ENCODE measurements at regions not wholly inside any gene's neighbourhood (a gene's known extent, or its start where the extent isn't known, plus 50 kb on each side); places are given as distances from the start of the nearest gene placed in this dataset.

DNA sequence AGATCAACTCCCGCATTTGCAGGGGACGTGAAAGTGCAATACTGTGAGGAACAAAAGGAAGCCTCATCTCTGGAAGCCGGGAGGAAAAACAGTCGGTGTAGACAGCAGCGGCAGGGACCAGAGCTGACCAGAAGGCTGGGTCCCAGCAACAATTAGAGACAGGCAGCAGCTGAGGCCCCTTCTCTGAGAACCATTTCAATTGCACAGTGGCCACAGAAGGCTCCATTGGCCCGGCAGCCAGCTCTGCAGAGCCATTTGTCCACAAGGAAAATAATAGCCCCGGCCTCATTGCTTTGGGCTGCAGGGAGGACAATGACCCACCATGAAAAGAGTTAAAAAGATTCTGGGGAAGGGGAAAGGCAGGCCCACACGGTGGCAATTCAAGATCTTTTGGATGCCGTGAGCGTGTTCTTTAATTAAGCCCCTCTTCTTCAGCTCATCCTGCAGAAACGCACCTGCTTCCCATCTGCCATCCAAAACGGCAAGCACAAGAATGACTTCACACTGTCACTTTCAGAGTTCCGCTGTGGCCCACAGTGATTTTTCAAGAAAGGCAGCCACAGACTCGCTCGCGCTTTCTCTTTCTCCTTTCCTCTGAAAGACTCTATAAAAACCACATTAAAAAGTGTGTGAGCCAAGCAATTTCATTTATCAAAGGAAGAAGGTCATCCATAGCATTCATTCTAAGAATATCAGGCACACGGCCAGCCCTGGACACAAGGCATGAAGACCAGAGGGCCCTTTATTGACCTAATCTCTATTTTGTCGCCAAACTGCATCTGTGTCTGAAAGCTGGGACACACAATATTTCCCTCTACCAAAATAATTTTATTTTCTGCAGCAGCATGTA lies 293.6 kb downstream of the SOX11 start:
- TF ChIP-seq, protein P1, sequence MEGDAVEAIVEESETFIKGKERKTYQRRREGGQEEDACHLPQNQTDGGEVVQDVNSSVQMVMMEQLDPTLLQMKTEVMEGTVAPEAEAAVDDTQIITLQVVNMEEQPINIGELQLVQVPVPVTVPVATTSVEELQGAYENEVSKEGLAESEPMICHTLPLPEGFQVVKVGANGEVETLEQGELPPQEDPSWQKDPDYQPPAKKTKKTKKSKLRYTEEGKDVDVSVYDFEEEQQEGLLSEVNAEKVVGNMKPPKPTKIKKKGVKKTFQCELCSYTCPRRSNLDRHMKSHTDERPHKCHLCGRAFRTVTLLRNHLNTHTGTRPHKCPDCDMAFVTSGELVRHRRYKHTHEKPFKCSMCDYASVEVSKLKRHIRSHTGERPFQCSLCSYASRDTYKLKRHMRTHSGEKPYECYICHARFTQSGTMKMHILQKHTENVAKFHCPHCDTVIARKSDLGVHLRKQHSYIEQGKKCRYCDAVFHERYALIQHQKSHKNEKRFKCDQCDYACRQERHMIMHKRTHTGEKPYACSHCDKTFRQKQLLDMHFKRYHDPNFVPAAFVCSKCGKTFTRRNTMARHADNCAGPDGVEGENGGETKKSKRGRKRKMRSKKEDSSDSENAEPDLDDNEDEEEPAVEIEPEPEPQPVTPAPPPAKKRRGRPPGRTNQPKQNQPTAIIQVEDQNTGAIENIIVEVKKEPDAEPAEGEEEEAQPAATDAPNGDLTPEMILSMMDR (IDR thresholded peaks at IDR 0.05), result no peak
- Histone ChIP-seq H3K27me3 (no peaks in the 10 kb centered on the region), H3K4me3 (no peak overlapping the region), H3K36me3 (no peaks in the 10 kb centered on the region), H3K9me3 (no peaks in the 10 kb centered on the region), H3K4me1 (no peaks in the 10 kb centered on the region), H3K27ac (no peak overlapping the region)
- DNase-seq (ENCODE audit: low spot score), result no peak

DNA sequence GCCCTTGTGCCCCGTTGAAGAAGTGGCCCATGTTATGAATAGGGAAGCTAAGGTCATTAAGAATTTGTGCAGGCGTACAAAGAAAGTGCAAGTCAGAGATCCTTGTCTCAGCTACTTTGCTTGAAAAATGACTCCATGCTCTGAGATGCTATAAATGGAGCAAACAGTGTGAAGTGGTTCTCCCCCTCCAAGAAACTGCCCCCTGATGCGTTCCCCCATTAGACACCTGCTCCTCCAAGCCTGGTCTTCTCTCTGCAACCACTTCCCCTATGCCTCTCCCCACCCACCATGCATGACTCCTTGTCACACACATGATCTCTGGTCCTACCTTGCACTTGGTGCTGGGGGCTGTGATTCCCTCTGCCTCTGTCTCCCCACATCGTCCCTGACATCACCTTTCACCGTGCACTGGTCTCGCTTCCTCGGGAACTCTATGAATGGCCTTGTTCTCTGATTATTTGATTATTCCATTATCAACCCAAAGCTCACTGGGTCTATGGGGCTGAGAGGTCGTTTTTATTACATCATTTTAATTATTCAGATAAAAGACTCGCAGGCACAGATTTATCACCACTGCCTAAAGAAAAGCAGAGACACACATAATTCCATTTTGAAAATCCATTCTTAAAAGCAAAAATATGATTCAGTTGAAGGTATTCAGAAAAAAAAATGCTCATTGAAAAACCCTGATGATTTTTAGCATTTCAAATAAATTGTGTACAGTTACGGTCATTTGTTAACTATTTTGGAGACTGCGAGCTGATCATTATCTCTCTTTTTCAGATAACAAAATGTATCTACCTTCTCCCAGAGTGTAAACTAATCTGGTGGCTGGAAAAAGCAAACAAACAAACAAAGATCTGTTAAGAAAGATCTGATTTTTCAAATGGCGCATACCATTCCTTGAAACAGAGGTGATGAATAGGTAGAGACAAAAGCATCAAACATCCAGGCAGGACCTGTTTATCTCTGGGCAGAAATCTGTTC lies 294.9 kb downstream of the SOX11 start:
- H3K9me3 ChIP-seq, result no peaks in the 10 kb centered on the region
- no peak overlapping the region for H3K4me3 ChIP-seq
- TF ChIP-seq, protein P1 (IDR thresholded peaks at IDR 0.05), result no peak
- H3K4me1 ChIP-seq, result no peaks in the 10 kb centered on the region
- DNase-seq (ENCODE audit: low spot score), result no peak
- H3K27ac ChIP-seq, result no peak overlapping the region
- no peaks in the 10 kb centered on the region for H3K27me3 ChIP-seq
- no peaks in the 10 kb centered on the region for H3K36me3 ChIP-seq

DNA sequence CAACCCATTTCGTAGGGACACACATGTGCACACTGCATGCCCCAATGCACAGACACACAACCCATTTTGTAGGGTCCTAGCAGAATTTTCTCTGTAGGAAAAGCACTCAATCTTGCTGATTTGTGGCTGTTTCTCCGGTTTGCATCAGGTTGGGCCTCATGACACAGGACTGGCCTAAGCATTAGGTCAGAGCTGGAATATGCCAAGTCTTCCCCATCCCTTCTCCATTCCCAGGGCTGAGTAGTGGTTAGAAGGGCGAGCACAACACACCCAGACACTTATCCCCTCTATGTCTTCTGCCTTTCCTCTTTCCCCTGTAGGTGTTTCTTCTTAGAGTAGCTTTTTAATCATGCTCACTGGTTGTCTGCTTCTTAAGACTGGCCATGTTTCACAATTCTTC lies 295.9 kb downstream of the SOX11 start:
- H3K4me3 ChIP-seq, result no peak overlapping the region
- no peak for DNase-seq (ENCODE audit: low spot score)
- no peaks in the 10 kb centered on the region for H3K4me1 ChIP-seq
- no peak overlapping the region for H3K27ac ChIP-seq
- no peaks in the 10 kb centered on the region for H3K36me3 ChIP-seq
- no peaks in the 10 kb centered on the region for H3K9me3 ChIP-seq
- no peaks in the 10 kb centered on the region for H3K27me3 ChIP-seq
- TF ChIP-seq, protein P1 (IDR thresholded peaks at IDR 0.05), result no peak

DNA sequence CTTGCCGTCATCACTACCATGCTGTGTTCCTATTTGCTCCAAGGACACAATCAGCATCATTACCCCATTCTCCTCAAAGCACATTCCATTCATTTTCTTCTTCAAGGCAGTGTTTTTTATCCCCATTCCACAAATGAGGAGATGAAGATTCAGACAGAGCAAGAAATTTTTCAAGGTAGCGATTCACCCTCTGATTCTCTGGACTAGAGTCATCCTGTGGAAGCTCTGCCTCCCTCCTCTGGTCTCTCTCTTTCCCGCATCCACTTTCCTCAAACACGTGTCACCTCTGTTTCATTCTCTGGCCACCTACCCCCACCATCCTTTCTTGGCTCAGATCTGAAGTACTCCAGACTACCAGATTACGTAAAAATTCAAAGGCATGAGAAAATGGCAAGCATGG lies 297.9 kb downstream of the SOX11 start:
- no peak overlapping the region for H3K27ac ChIP-seq
- H3K4me3 ChIP-seq, result no peak overlapping the region
- TF ChIP-seq, protein P1 (IDR thresholded peaks at IDR 0.05), result no peak
- no peaks in the 10 kb centered on the region for H3K27me3 ChIP-seq
- DNase-seq (ENCODE audit: low spot score), result no peak
- no peaks in the 10 kb centered on the region for H3K36me3 ChIP-seq
- H3K9me3 ChIP-seq, result no peaks in the 10 kb centered on the region
- H3K4me1 ChIP-seq, result no peaks in the 10 kb centered on the region

DNA sequence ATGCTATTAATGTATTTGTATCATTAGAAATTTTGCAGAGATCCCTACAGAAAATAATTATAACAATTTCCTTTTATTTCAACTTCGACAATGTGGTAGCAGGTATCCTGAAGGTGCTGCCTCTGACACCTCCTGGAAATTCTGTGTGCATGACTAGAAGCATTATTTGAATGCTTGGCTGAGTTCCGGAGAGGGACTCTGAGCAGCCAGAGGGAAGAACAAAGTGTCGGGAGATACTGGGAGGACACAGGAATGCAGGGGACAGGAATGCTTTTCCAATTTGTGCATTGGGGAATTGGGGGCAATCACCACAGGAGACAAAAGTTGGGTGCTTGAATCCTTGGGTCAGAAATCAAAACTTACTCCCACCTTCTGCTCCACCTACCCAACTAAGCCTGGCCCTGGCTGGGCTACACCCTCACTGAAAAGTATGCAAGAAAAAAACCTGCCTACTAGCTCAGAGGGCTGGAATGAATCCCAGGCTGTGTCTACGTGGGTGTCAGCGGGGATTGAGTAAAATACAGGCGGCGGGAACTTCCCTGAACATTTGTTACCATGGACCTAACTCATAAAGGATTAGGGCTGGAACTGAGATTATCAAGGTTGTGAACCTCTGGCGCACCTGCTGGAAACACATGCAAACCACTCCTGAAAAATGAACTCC lies 299.3 kb downstream of the SOX11 start:
- no peaks in the 10 kb centered on the region for H3K36me3 ChIP-seq
- H3K9me3 ChIP-seq, result no peaks in the 10 kb centered on the region
- no peak overlapping the region for H3K4me3 ChIP-seq
- no peak for DNase-seq (ENCODE audit: low spot score)
- H3K4me1 ChIP-seq, result no peaks in the 10 kb centered on the region
- TF ChIP-seq, protein P1 (IDR thresholded peaks at IDR 0.05), result no peak
- H3K27ac ChIP-seq, result no peak overlapping the region
- no peaks in the 10 kb centered on the region for H3K27me3 ChIP-seq

Measured in right atrium auricular region (tissue), 2 donors.